HG02610 (cell line): ENCODE measurements at regions not wholly inside any gene's neighbourhood (a gene's known extent, or its start where the extent isn't known, plus 50 kb on each side); places are given as distances from the start of the nearest gene placed in this dataset.

Source experiments
- ATAC-seq: cut with Tn5 transposase; IDR thresholded peaks from one replicate; pipeline ENCODE4 v1.9.1; 2021; ENCODE audit warnings: mild to moderate bottlenecking, moderate library complexity; ENCODE audit not compliant: unreplicated experiment

GRCh38 chrX:39941332-39941920 is 156.3 kb downstream of the BCOR start:
- no peak for ATAC-seq

- ATAC-seq: no peak
Observed at GRCh38 chrX:39944416-39944815, 153.3 kb downstream of the BCOR start.

- no peak for ATAC-seq
Observed at GRCh38 chrX:39945709-39946108, 152.0 kb downstream of the BCOR start.

- no peak for ATAC-seq
Observed at GRCh38 chrX:39946822-39947221, 150.9 kb downstream of the BCOR start.

GRCh38 chrX:39948582-39948981 is 149.2 kb downstream of the BCOR start:
- no peak for ATAC-seq

GRCh38 chrX:39950018-39950688 is 147.6 kb downstream of the BCOR start:
- no peak for ATAC-seq

GRCh38 chrX:39952989-39953388 is 144.8 kb downstream of the BCOR start:
- ATAC-seq: no peak

GRCh38 chrX:39953879-39954278 is 143.9 kb downstream of the BCOR start:
- ATAC-seq: no peak

GRCh38 chrX:39954851-39955250 is 142.9 kb downstream of the BCOR start:
- ATAC-seq: no peak

- ATAC-seq: no peak
Observed at GRCh38 chrX:39955625-39956024, 142.1 kb downstream of the BCOR start.

- ATAC-seq: no peak
Observed at GRCh38 chrX:39956803-39957394, 140.9 kb downstream of the BCOR start.

GRCh38 chrX:39957816-39958566 is 139.8 kb downstream of the BCOR start:
- ATAC-seq: no peak

- no peak for ATAC-seq
Observed at GRCh38 chrX:39958850-39959249, 138.9 kb downstream of the BCOR start.

GRCh38 chrX:39960219-39960618 is 137.5 kb downstream of the BCOR start:
- no peak for ATAC-seq

- ATAC-seq: no peak
Observed at GRCh38 chrX:39961441-39961840, 136.3 kb downstream of the BCOR start.

- ATAC-seq: no peak
Observed at GRCh38 chrX:39965051-39965573, 132.6 kb downstream of the BCOR start.

- ATAC-seq: no peak
Observed at GRCh38 chrX:39966176-39966575, 131.6 kb downstream of the BCOR start.

- no peak for ATAC-seq
Observed at GRCh38 chrX:39967348-39967747, 130.4 kb downstream of the BCOR start.

GRCh38 chrX:39969099-39969818 is 128.5 kb downstream of the BCOR start:
- ATAC-seq: no peak

- no peak for ATAC-seq
Observed at GRCh38 chrX:39969819-39970504, 127.8 kb downstream of the BCOR start.
